ENCODE measurements at regions not wholly inside any gene's neighbourhood (a gene's known extent, or its start where the extent isn't known, plus 50 kb on each side); places are given as distances from the start of the nearest gene placed in this dataset.
A peak's percentile ranks its signal among the peaks of the same experiment; 100 is the strongest.

GRCh38 chr5:161757223-161757622, 71.7 kb downstream of the GABRA6 start:
- H4K12ac ChIP-seq (ENCODE audit: low read depth, low read length) = no peak overlapping the region
- H2BK120ac ChIP-seq (ENCODE audit: insufficient read depth, low read length, poor library complexity) = no peak overlapping the region
- no peak overlapping the region for H2AK5ac ChIP-seq (ENCODE audit: low read length)
- H3K79me1 ChIP-seq (ENCODE audit: low read length) = no peaks in the 10 kb centered on the region
- WGBS (ENCODE audit: extremely low coverage, insufficient coverage, insufficient read length) = no CpG with 5 or more reads among the region's 2 CpGs
- no peak overlapping the region for H3K27ac ChIP-seq (ENCODE audit: low read depth, low read length)
- H4K8ac ChIP-seq (ENCODE audit: low read depth, low read length) = no peak overlapping the region
- no peak overlapping the region for H2BK12ac ChIP-seq (ENCODE audit: low read length)
- H3K36me3 ChIP-seq (ENCODE audit: control insufficient read depth in 1 of 2, insufficient read depth in 2 of 2, low read length in 2 of 2) = no peaks in the 10 kb centered on the region
- H3K4me3 ChIP-seq (ENCODE audit: low read depth, low read length) = no peak overlapping the region
- H2BK5ac ChIP-seq (ENCODE audit: low read depth, low read length, poor library complexity) = no peak overlapping the region
- no peaks in the 10 kb centered on the region for H3K9me3 ChIP-seq (ENCODE audit: insufficient read depth, low read depth, low read length)
- DNase-seq = no peak
- H4K91ac ChIP-seq (ENCODE audit: low read depth, low read length) = no peak overlapping the region
- no peaks in the 10 kb centered on the region for H3K4me1 ChIP-seq (ENCODE audit: control insufficient read depth in 1 of 2, insufficient read depth in 2 of 2, low read length in 2 of 2)
- no peak overlapping the region for H2AFZ ChIP-seq (ENCODE audit: insufficient read depth, low read length, poor library complexity)
- H3K4me2 ChIP-seq (ENCODE audit: low read length) = no peak overlapping the region
- H3K9ac ChIP-seq (ENCODE audit: low read length) = no peak overlapping the region
- no peaks in the 10 kb centered on the region for H3K27me3 ChIP-seq (ENCODE audit: insufficient read depth, low read length)
- H3K23ac ChIP-seq (ENCODE audit: low read length) = peak overlapping the region; percentile 14
- no peak overlapping the region for H3K14ac ChIP-seq (ENCODE audit: low read length)
- H3K79me2 ChIP-seq (ENCODE audit: control insufficient read depth, insufficient read depth, low read length, poor library complexity) = no peaks in the 10 kb centered on the region
- no peak overlapping the region for H3K4ac ChIP-seq (ENCODE audit: low read depth, low read length)
- H3K18ac ChIP-seq (ENCODE audit: low read length) = no peak overlapping the region

DNA sequence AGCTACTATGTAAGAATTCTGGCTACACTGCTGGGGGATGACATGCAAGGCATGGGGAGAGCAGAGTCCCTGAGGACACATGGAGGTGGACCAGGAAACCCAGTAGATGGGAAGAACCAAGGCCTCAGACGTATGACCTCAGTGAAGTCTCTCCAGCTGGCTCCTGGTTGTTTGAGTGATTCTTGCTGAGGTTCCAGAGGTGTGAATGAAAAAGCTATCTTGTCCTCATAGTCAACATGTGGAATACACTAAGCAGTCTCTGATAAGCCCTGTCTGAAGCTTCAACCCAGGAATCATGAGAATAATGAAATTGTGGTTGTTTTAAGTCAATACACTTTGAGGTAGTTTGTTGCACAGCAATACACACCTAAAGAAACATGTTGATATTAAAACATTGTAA, 78.0 kb downstream of the GABRA6 start:
- Histone ChIP-seq H3K4me2 (ENCODE audit: low read length) (no peak overlapping the region), H3K9ac (ENCODE audit: low read length) (no peak overlapping the region), H3K4me3 (ENCODE audit: low read depth, low read length) (no peak overlapping the region), H3K36me3 (ENCODE audit: control insufficient read depth in 1 of 2, insufficient read depth in 2 of 2, low read length in 2 of 2) (no peaks in the 10 kb centered on the region), H3K4ac (ENCODE audit: low read depth, low read length) (no peak overlapping the region), H3K18ac (ENCODE audit: low read length) (no peak overlapping the region), H3K79me2 (ENCODE audit: control insufficient read depth, insufficient read depth, low read length, poor library complexity) (no peaks in the 10 kb centered on the region), H2BK12ac (ENCODE audit: low read length) (no peak overlapping the region), H3K79me1 (ENCODE audit: low read length) (no peaks in the 10 kb centered on the region), H2AFZ (ENCODE audit: insufficient read depth, low read length, poor library complexity) (no peak overlapping the region), H3K27ac (ENCODE audit: low read depth, low read length) (no peak overlapping the region), H2BK5ac (ENCODE audit: low read depth, low read length, poor library complexity) (no peak overlapping the region), H4K91ac (ENCODE audit: low read depth, low read length) (no peak overlapping the region), H2AK5ac (ENCODE audit: low read length) (no peak overlapping the region), H4K8ac (ENCODE audit: low read depth, low read length) (no peak overlapping the region), H3K4me1 (ENCODE audit: control insufficient read depth in 1 of 2, insufficient read depth in 2 of 2, low read length in 2 of 2) (no peaks in the 10 kb centered on the region), H3K9me3 (ENCODE audit: insufficient read depth, low read depth, low read length) (no peaks in the 10 kb centered on the region), H3K27me3 (ENCODE audit: insufficient read depth, low read length) (no peaks in the 10 kb centered on the region), H3K23ac (ENCODE audit: low read length) (no peak overlapping the region), H2BK120ac (ENCODE audit: insufficient read depth, low read length, poor library complexity) (no peak overlapping the region), H3K14ac (ENCODE audit: low read length) (no peak overlapping the region), H4K12ac (ENCODE audit: low read depth, low read length) (no peak overlapping the region)
- WGBS (ENCODE audit: extremely low coverage, insufficient coverage, insufficient read length) = no CpG with 5 or more reads among the region's 1 CpG
- no peak for DNase-seq

DNA sequence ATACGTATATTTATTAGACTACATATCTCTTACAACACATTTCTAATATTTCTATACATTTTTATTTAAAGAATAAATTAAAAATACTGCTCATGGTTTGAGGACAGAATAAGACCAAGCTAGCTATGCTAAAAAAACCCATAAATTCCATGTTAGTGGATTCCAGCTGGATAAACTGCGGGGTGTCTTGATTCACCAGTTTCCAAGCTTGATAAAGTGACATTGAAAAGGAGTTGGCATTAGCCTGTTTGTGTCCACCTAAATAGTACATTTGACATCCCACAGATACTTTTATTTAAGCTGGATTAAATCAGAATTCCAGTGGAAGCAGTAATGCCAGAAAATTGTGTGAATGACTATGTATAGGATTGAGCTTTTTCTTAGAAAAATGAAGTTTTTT, 80.1 kb downstream of the GABRA6 start:
- no peaks in the 10 kb centered on the region for H3K4me1 ChIP-seq (ENCODE audit: control insufficient read depth in 1 of 2, insufficient read depth in 2 of 2, low read length in 2 of 2)
- H4K12ac ChIP-seq (ENCODE audit: low read depth, low read length) = no peak overlapping the region
- H3K27me3 ChIP-seq (ENCODE audit: insufficient read depth, low read length) = no peaks in the 10 kb centered on the region
- no peak overlapping the region for H2AFZ ChIP-seq (ENCODE audit: insufficient read depth, low read length, poor library complexity)
- no peak overlapping the region for H3K4ac ChIP-seq (ENCODE audit: low read depth, low read length)
- no peaks in the 10 kb centered on the region for H3K79me2 ChIP-seq (ENCODE audit: control insufficient read depth, insufficient read depth, low read length, poor library complexity)
- no peak overlapping the region for H3K27ac ChIP-seq (ENCODE audit: low read depth, low read length)
- H4K91ac ChIP-seq (ENCODE audit: low read depth, low read length) = no peak overlapping the region
- no peaks in the 10 kb centered on the region for H3K36me3 ChIP-seq (ENCODE audit: control insufficient read depth in 1 of 2, insufficient read depth in 2 of 2, low read length in 2 of 2)
- no peak overlapping the region for H3K14ac ChIP-seq (ENCODE audit: low read length)
- no peak overlapping the region for H2BK120ac ChIP-seq (ENCODE audit: insufficient read depth, low read length, poor library complexity)
- no peak overlapping the region for H2BK5ac ChIP-seq (ENCODE audit: low read depth, low read length, poor library complexity)
- no peak overlapping the region for H3K9ac ChIP-seq (ENCODE audit: low read length)
- H3K4me3 ChIP-seq (ENCODE audit: low read depth, low read length) = no peak overlapping the region
- H3K4me2 ChIP-seq (ENCODE audit: low read length) = no peak overlapping the region
- no peak overlapping the region for H2BK12ac ChIP-seq (ENCODE audit: low read length)
- no peaks in the 10 kb centered on the region for H3K79me1 ChIP-seq (ENCODE audit: low read length)
- no peak overlapping the region for H2AK5ac ChIP-seq (ENCODE audit: low read length)
- no peaks in the 10 kb centered on the region for H3K9me3 ChIP-seq (ENCODE audit: insufficient read depth, low read depth, low read length)
- no peak for DNase-seq
- H4K8ac ChIP-seq (ENCODE audit: low read depth, low read length) = no peak overlapping the region
- H3K23ac ChIP-seq (ENCODE audit: low read length) = no peak overlapping the region
- no CpG with 5 or more reads among the region's 2 CpGs for WGBS (ENCODE audit: extremely low coverage, insufficient coverage, insufficient read length)
- no peak overlapping the region for H3K18ac ChIP-seq (ENCODE audit: low read length)

GRCh38 chr5:161775891-161776290, 72.0 kb upstream of the GABRA1 start:
- H3K4me2 ChIP-seq (ENCODE audit: low read length) = no peak overlapping the region
- H3K14ac ChIP-seq (ENCODE audit: low read length) = no peak overlapping the region
- H3K27ac ChIP-seq (ENCODE audit: low read depth, low read length) = no peak overlapping the region
- no peak overlapping the region for H2BK5ac ChIP-seq (ENCODE audit: low read depth, low read length, poor library complexity)
- H3K79me2 ChIP-seq (ENCODE audit: control insufficient read depth, insufficient read depth, low read length, poor library complexity) = no peaks in the 10 kb centered on the region
- no peaks in the 10 kb centered on the region for H3K79me1 ChIP-seq (ENCODE audit: low read length)
- H3K18ac ChIP-seq (ENCODE audit: low read length) = no peak overlapping the region
- no peak for DNase-seq
- H3K4ac ChIP-seq (ENCODE audit: low read depth, low read length) = no peak overlapping the region
- H3K23ac ChIP-seq (ENCODE audit: low read length) = no peak overlapping the region
- H3K4me3 ChIP-seq (ENCODE audit: low read depth, low read length) = no peak overlapping the region
- H3K4me1 ChIP-seq (ENCODE audit: control insufficient read depth in 1 of 2, insufficient read depth in 2 of 2, low read length in 2 of 2) = no peaks in the 10 kb centered on the region
- 100% methylated on average over 1 of the region's 2 CpGs for WGBS (ENCODE audit: extremely low coverage, insufficient coverage, insufficient read length)
- no peak overlapping the region for H2AFZ ChIP-seq (ENCODE audit: insufficient read depth, low read length, poor library complexity)
- no peak overlapping the region for H2BK12ac ChIP-seq (ENCODE audit: low read length)
- no peak overlapping the region for H3K9ac ChIP-seq (ENCODE audit: low read length)
- H2AK5ac ChIP-seq (ENCODE audit: low read length) = no peak overlapping the region
- no peak overlapping the region for H4K91ac ChIP-seq (ENCODE audit: low read depth, low read length)
- H3K9me3 ChIP-seq (ENCODE audit: insufficient read depth, low read depth, low read length) = no peaks in the 10 kb centered on the region
- no peak overlapping the region for H4K8ac ChIP-seq (ENCODE audit: low read depth, low read length)
- no peak overlapping the region for H2BK120ac ChIP-seq (ENCODE audit: insufficient read depth, low read length, poor library complexity)
- H3K27me3 ChIP-seq (ENCODE audit: insufficient read depth, low read length) = no peaks in the 10 kb centered on the region
- no peaks in the 10 kb centered on the region for H3K36me3 ChIP-seq (ENCODE audit: control insufficient read depth in 1 of 2, insufficient read depth in 2 of 2, low read length in 2 of 2)
- H4K12ac ChIP-seq (ENCODE audit: low read depth, low read length) = no peak overlapping the region

Measured in trophoblast cell (in vitro differentiated cells and primary cell).